GM19463 (cell line): ENCODE measurements at regions not wholly inside any gene's neighbourhood (a gene's known extent, or its start where the extent isn't known, plus 50 kb on each side); places are given as distances from the start of the nearest gene placed in this dataset.
"Not testable (repeated sequence)": the region's sequence is repeated elsewhere in the genome, so short reads cannot be mapped to it uniquely, and the experiment has no call there.

Source experiments
- ATAC-seq: cut with Tn5 transposase; IDR thresholded peaks from one replicate; pipeline ENCODE4 v1.9.1; 2021; ENCODE audit warnings: mild to moderate bottlenecking, moderate library complexity; ENCODE audit not compliant: unreplicated experiment

DNA sequence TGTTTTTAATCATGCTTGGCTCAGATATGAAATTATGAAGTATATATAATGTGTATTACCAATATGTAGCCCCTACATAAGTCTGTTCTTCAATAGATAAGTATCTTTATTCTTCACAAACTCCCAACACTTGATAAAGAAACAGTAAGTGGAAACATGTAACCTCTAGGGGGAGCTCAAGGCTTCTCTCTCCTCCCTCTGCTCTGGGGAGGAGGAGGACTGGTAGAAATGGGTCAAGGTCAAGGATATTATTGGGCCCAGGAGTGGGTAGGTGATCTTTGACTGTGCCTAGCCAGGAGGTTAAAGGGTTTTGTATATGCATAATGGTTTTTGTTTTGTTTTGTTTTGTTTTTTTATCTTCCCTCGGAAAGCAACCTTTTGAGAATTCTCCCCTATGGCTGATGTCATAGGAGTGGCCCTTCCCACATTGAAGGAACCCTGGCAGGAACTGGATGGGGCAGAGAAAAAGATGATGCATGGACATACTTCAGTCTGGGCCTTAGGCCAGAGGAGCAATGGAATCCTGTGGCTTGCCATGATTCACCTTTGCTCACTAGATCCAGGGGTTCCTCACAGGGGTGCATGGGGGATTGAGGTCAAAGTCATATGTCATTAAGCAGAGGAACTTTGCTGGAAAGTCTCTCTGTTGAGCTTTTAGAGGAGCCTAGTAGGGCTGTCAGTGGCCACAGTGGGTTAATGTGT, 460.3 kb downstream of the MID1IP1 start:
- no peak for ATAC-seq

DNA sequence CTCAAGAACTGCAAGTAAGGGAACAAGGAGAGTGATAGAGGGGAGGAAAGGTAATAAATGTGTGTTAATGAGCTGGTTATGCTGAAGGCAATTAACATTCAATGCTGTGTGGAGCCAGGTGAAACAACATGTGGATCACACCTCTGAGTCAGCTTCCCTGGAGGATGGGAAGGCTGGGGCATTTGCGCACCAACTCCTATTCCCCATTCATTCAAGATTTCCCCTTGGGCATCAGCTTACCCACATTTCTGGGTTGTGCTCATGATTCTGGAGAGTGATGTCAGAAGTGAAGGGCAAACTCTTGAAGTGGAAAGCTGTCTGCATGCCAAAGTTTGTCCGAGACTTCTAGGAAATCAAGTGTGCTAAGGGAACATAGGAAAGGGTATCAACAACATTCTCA, 461.4 kb downstream of the MID1IP1 start:
- no peak for ATAC-seq

DNA sequence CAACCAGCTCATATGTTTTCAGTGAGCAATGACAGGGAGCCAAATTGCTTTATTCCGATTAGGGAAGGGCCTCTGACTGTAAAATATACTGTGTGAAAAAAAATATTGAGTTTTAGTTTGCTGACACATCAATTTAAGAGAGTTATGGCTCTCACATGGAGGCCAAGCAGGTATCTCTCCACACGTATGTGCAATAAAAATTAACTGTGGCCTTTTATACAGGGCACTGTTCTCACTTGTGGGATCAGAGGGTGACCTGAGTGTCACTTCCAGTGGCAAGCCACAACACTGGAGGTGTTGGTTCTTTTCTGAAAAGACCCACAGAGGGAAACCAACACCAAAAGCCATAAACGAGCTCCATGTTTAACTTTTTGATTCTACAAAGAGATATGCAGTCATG, 462.8 kb downstream of the MID1IP1 start:
- no peak for ATAC-seq

DNA sequence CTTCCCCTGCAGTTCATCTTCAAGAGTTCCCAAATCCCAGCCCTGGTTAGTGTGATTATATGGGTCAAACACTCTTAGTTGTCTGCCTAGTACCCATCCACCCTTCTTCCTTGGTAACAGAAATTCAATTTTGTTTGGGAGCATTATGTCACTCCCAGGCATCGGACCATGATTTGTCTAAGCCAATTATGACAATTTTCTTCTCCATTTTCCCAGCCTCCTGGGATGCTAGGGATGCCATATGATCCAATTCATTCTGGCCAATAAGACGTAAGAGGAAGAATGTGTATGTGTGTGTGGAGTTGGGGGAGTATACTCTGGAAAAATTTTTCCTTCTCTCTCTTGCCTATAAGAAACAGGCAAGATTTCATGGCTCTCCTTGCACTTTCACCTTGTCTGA, 465.9 kb downstream of the MID1IP1 start:
- ATAC-seq: no peak

DNA sequence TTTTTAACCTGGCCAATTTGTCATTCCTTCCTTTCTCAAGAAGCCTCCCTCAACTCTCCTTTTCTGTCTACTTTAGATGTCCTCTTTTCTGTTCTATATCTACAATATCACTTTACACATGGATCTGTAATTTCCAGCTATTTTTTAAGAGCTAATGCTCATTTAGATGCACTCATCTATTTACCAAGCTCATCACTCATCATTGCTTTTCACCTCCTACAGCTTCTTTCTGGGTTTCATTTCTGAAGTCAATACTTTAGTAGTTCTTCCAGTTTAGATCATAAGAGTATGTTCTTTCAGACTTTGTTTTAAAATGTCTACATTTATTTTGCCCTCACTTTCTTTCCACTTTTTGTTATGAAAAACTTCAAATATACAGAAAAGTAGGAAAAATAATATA, 466.9 kb downstream of the MID1IP1 start:
- no peak for ATAC-seq

DNA sequence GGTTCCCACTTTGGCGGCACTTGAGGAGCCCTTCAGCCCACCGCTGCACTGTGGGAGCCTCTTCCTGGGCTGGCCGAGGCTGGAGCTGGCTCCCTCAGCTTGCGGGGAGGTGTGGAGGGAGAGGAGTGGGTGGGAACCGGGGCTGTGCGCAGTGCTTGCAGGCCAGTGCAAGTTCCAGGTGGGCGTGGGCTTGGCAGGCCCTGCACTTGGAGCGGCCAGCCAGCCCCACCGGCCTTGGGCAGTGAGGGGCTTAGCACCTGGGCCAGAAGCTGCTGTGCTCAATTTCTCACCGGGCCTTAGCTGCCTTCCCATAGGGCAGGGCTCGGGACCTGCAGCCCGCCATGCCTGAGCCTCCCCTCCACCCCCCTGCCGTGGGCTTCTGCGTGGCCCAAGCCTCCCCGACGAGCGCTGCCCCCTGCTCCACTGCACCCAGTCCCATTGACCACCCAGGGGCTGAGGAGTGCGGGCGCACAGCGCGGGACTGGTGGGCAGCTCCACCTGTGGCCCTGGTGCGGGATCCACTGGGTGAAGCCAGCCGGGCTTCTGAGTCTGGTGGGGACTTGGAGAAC, 474.3 kb downstream of the MID1IP1 start:
- ATAC-seq: no peak

DNA sequence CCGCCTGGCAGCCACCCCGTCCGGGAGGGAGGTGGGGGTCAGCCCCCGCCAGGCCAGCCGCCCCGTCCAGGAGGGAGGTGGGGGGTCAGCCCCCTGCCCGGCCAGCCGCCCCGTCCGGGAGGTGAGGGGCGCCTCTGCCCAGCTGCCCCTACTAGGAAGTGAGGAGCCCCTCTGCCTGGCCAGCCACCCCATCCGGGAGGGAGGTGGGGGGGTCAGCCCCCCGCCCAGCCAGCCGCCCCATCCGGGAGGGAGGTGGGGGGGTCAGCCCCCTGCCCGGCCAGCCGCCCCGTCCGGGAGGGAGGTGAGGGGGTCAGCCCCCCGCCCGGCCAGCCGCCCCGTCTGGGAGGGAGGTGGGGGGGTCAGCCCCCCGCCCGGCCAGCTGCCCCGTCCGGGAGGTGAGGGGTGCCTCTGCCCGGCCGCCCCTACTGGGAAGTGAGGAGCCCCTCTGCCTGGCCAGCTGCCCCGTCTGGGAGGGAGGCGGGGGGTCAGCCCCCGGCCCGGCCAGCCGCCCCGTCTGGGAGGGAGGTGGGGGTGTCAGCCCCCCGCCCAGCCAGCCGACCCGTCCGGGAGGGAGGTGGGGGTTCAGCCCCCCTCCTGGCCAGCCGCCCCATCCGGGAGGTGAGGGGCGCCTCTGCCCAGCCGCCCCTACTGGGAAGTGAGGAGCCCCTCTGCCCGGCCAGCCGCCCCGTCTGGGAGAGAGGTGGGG, 476.6 kb downstream of the MID1IP1 start:
- ATAC-seq: not testable (repeated sequence)

DNA sequence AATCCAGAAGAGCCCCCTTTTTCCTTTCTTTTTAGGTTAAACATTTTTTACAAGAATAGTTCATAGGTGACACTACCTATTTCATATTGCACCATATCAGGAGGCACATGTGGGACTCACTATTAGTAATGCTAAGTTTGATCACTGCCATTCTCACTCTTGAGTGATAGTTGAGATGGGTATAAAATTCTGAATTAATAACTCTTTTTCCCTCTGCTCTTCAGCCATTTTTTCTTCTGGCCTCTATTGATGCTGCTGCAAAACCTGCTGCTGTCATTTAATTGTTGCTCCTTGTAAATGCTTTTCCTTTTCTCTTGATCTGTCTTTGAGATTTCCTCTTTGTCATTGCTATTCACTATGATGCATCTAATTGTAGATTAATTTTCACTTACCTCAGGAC, 482.0 kb downstream of the MID1IP1 start:
- ATAC-seq: no peak

DNA sequence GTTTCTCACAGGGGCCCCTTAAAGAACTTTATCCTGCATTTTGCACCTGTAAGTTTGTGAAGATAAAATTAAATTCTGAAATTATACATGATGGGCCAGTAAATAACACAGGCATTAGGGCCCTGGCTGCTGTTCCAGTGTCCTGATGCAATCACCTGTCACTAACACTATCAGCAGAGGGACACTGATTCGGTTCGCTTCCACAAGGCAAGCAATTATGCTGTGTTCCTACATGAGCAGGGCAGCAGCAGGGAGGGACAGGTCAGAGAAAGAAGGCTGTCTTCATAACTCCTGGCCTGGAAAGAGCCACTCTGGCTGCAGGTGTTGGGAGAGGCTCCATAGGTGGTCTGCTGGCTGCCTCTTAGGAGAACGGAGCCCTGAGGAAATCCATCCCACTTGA, 487.3 kb downstream of the MID1IP1 start:
- ATAC-seq: no peak

DNA sequence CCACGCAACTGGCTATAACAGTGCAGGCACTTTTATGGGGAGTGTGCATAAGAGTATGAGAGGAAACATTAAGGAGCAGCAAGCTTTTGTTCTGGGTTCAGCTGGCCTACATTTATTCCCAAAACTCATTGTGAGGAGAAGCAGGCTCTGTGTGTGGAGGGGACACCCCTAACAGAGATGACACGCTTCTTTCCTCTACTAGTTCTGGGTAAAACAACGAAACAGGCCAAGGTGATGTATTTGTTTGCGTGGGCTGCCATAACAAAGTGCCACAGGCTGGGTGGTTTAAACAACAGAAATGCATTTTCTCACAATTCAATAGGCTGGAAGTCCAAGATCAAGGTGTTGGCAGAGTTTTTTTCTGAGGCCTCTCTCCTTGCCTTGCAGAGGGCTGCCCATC, 488.6 kb downstream of the MID1IP1 start:
- ATAC-seq: no peak

DNA sequence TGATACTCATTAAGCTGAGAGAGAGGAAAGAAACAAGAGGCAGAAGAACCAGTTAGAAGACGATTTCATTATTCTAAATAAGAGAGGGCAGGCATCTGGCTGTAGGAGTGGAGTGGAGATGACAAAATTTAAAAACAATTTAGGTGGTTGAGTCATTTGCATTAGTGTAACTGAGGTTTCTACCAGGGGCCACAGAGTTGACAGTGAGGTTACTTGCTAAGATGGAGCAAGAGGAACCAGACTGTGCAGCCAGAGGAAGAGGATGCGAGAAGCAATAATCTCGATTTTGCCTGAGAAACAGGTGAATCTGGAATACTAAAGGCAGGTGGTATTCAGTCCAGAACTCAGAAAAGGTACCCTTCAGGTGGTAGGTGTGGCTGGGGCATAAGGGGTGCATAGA, 491.9 kb downstream of the MID1IP1 start:
- ATAC-seq: no peak

DNA sequence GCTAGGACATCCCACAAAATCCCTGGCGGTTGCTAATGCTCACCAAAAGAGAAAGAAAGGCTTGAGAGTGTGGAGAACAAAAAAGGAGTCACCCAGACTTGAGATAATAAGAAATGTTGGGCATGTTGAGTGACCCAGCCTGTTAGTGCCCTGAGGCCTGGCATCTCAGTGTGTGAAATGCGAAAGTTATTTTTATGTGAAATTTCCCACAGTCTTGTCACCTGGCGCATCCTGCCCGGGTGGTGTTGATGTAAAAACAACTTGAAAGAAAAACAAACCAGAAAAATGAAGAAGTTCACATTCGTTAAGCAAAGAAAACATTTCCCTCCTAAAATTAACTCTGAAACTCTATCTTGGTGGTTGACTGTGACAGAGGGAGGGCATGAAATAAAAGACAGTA, 495.2 kb downstream of the MID1IP1 start:
- no peak for ATAC-seq

DNA sequence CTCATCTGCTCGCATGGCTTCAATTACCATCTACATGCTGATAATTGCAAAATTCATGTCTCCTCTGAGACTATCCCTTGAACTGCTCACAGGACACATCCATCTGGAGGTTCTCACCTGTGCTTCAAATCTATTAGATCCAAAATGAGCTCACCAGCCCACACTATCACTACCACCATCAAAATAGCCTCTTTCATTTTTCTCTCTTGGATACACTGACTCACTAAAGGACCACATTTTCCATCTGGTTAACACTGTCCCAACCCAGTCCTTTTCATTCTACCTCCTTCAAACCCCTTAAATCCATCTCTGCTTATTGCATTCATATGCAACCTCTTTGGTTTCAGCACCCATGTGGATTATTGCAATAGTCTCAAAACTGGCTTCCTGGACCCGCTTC, 497.6 kb downstream of the MID1IP1 start:
- ATAC-seq: no peak

DNA sequence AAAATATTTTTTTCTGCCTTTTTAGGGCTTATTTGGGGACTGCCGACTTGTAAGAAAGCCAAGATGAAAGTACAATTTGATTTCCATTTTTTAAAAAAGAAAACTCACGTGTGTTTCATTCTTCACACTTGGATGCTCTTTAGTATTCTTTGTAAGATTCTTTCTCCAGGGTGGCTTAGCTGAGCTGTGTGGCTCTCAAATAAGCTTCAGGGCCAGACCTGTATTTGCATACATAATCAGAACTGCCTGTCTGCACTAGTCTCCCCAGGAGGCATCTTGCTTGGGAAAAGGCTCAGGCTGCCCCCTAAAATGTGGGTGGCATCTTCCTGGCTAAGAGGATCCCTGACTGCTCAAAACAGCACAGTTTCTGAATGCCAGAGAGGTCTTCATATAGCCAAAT, 498.4 kb downstream of the MID1IP1 start:
- no peak for ATAC-seq

DNA sequence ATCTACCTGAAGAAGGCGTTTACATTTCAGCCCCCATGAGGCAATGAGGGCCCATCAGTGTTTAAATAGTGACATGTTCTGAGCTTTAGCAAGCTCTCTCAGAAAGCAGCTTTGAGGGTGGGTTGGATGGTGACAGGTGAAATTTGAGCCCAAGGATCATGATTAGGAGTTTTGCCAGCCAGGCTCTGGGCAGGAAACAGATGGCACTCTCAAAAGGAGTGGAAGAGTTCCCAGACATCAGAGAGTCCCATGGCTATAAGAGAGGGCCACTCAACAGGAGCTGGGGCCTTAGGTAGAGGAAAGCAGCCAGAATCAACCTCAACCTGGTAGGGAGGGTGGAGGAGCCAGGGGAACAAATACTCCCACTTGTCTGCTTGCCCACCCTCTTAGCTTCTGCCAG, 499.8 kb downstream of the MID1IP1 start:
- ATAC-seq: no peak

DNA sequence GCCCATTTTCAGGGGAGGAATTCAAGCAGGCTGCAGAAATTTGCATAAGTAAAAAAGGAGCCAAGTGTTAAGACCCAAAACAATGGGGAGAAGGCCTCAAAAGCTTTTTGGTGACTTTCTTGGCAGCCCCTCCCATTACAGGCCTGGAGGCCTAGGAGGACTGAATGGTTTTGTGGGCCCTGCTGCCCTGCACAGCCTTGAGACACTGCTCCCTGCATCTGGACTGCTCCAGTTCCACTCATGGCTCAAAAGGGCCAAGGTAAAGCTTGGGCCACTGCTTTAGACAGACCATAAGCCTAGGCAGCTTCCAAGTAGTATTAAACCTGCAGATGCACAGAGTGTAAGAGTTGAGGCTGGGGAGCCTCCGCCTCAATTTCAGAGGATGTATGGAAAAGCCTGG, 501.6 kb downstream of the MID1IP1 start:
- no peak for ATAC-seq

DNA sequence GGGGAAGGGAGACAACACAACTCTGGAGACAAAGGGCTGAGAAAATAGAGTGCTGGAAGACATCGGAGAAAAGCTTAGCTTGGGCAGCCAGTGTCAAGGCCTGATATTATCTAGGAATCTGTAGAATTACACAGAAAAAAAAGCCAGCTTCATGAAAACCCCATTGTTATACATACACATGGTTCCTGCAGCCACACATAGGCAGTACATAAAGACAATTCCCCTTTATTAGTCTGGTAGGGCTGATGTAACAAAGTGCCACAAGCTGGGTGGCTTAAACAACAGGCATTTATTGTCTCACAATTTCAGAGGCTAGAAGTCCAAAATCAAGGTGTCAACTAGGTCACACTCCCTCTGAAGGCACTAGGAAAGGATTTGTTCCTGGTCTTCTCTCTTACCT, 503.5 kb downstream of the MID1IP1 start:
- no peak for ATAC-seq

DNA sequence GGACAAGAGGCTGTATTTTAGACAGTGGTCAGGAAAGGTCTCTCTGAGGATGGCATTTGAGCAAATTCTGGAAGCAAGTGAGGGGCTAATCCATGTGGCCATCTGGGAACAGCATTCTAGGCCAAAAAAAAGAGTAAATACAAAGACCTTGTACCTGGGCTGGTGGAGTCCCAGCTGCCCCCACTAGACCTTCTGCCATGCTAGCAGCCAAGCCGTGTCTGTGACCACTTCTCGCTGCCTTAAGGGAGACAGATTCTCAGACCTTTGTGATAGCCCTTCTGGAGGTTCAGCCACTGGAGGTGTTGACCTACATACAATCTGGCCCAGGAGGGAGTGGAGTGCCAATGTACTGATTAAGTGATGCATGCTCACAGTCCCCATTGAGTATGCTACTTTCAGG, 506.2 kb downstream of the MID1IP1 start:
- no peak for ATAC-seq

DNA sequence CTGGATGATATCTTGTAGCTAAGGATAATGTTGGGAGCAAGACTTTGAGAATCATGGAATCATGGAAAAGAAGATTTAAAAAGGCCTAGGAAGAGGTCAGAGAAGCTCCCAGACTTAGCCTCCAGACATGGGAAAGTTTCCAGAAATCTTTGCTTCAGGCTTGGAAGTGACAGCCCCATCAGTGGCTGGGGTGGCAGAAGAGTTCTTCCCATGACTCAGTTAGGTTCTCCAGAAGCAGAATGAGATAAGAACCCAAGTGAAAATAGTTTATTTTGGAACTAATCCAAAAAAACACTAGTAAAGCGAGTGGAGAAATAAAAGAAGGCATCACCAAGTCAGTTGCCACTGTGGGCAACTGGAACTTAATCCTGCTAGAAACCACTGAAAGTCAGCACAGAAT, 506.9 kb downstream of the MID1IP1 start:
- no peak for ATAC-seq

DNA sequence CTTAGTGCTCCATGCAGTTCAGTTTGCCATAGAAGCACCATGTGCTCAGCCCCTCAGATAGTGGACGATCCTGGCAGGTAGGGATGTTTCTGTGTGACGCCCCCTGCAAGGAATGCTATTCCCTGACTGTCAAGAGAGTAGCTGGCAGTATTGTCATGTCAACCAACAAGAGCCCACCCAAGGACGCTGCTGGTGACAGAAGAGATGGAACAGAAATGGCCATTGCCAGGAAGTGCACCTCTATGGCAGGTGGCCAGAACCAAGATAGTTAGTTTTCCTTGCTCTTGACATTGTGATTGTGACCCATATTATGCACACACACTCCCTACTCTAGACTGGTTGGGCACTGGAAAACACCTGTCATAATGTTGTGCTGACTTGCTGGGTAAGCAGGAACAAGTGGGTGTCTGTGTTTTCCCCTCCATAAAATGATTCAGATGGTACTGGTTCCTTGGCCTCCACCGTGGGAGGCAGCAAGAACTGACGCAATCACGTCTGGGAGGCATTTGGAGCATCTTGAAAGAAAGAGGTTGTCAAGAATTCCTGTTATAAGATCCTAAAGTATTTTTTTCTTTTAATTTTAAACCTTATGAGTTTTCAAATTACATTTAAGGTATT, 507.9 kb downstream of the MID1IP1 start:
- ATAC-seq: no peak

DNA sequence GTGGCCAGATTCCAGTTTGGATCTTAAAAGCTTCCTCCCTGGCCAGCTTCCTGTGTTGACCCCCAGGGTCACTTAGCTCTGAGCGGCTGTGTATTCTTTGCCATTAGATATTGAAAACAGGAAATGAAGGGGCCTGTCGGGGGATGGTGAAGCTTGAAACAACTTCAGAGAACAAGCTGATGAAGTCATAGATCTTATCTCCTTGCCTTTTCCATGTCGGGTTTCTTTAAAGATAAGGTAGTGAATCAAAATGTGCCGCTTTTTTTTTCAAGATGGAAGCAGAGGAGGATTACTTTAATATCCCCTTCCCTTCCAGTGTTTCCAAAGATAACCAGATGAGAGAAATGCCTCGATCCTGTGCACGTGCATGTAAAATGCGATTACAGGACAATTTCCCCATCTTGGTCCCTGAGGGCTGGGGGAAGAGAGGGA, 508.5 kb downstream of the MID1IP1 start:
- no peak for ATAC-seq

DNA sequence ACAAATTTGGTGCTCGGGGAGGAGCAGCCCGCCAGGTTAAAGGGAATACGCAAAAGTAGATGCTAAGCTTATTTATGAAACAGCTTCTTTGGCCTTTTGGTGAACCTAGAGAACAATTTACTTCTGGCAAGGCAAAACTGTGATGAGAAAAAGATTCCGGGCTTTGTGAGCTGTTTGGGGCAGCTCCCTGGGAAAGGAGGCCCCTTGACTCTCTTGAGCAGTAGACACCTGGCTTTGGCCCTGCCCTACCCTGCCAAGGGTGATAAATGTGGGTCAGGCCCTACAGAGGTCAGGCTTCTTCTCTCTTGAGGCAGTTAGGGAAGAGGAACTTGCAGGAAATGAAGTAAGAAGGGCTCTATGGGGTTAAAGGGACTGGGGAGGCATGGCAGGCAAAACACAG, 509.6 kb downstream of the MID1IP1 start:
- ATAC-seq: no peak
